ENCODE measurements at regions not wholly inside any gene's neighbourhood (a gene's known extent, or its start where the extent isn't known, plus 50 kb on each side); places are given as distances from the start of the nearest gene placed in this dataset.

DNA sequence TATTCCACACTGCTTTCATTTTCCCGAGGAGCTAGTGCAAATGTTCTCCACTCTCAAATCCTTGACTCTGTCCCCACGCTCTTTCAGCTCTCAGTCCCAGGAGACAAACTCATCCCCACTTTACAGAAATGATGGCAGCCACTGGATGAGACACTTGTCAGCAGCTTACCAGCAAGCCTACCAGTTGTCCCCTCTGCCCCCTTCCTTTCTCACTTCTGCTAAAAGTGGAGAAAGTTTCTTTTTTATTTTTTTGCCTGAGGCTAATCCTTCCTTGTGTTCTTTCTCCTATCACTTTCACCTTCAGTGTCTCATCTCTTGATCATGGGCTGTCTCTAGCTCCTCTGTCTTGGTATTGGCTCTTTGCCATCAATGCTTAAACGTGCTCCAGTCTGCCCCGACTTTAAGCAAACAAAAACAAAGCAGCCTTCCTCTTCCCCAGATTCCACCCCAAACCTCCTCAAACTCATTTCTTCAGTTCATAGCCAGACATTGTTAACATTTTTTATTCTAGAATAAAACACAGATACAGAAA, 64.5 kb downstream of the TTC32 start:
- no peak for TF ChIP-seq POLR2A (IDR thresholded peaks at IDR 0.05)
- TF ChIP-seq, protein P1, sequence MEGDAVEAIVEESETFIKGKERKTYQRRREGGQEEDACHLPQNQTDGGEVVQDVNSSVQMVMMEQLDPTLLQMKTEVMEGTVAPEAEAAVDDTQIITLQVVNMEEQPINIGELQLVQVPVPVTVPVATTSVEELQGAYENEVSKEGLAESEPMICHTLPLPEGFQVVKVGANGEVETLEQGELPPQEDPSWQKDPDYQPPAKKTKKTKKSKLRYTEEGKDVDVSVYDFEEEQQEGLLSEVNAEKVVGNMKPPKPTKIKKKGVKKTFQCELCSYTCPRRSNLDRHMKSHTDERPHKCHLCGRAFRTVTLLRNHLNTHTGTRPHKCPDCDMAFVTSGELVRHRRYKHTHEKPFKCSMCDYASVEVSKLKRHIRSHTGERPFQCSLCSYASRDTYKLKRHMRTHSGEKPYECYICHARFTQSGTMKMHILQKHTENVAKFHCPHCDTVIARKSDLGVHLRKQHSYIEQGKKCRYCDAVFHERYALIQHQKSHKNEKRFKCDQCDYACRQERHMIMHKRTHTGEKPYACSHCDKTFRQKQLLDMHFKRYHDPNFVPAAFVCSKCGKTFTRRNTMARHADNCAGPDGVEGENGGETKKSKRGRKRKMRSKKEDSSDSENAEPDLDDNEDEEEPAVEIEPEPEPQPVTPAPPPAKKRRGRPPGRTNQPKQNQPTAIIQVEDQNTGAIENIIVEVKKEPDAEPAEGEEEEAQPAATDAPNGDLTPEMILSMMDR (IDR thresholded peaks at IDR 0.05): no peak

Measured in esophagus squamous epithelium (tissue), 4 donors.